Loucy (cell line): ENCODE measurements at regions not wholly inside any gene's neighbourhood (a gene's known extent, or its start where the extent isn't known, plus 50 kb on each side); places are given as distances from the start of the nearest gene placed in this dataset.
"Not testable (repeated sequence)": the region's sequence is repeated elsewhere in the genome, so short reads cannot be mapped to it uniquely, and the experiment has no call there.

Experiments used
- H2AFZ ChIP-seq: fragments of 200-600 bp; sonication (generic); 2 replicates; pipeline ENCODE4 v1.6.0; 2016; ENCODE audit warnings: antibody characterized with exemption, mild to moderate bottlenecking, low read length, moderate library complexity
- H3F3A ChIP-seq: fragments of 200-600 bp; 2 replicates; pipeline ENCODE4 v1.6.0; 2016; ENCODE audit warnings: antibody characterized with exemption, low read depth, mild to moderate bottlenecking
- H3K27me3 ChIP-seq: fragments of 200-600 bp; sonication (generic); 2 replicates; pipeline ENCODE4 v1.6.1; 2014; ENCODE audit warnings: low read length, mild to moderate bottlenecking; ENCODE audit not compliant: insufficient read depth, poor library complexity, severe bottlenecking
- H3K36me3 ChIP-seq: fragments of 200-600 bp; sonication (generic); 2 replicates; pipeline ENCODE4 v1.6.1; 2016; ENCODE audit warnings: low read length; ENCODE audit not compliant: insufficient read depth
- H3K4me1 ChIP-seq: fragments of 200-600 bp; sonication (generic); 2 replicates; pipeline ENCODE4 v1.5.1; 2014; ENCODE audit warnings: low read length, mild to moderate bottlenecking; ENCODE audit not compliant: insufficient read depth, poor library complexity, severe bottlenecking
- H3K4me2 ChIP-seq: fragments of 200-600 bp; sonication (generic); 2 replicates; pipeline ENCODE4 v1.6.0; 2014; ENCODE audit warnings: antibody characterized with exemption, low read length, low read depth, mild to moderate bottlenecking; ENCODE audit not compliant: poor library complexity, severe bottlenecking
- H3K4me3 ChIP-seq: fragments of 200-600 bp; sonication (generic); 2 replicates; pipeline ENCODE4 v1.5.1; 2014; ENCODE audit warnings: low read length, mild to moderate bottlenecking, mixed read lengths; ENCODE audit not compliant: poor library complexity, severe bottlenecking
- H3K79me2 ChIP-seq: fragments of 200-600 bp; sonication (generic); 2 replicates; pipeline ENCODE4 v1.6.1; 2014; ENCODE audit warnings: low read length; ENCODE audit not compliant: insufficient read depth
- H3K9ac ChIP-seq: fragments of 200-600 bp; sonication (generic); 2 replicates; pipeline ENCODE4 v1.6.0; 2014; ENCODE audit warnings: mild to moderate bottlenecking, low read depth, low read length, moderate library complexity; ENCODE audit not compliant: poor library complexity, severe bottlenecking
- H3K9me2 ChIP-seq: fragments of 200-600 bp; sonication (generic); replicated peaks from 2 replicates; pipeline ENCODE4 v1.6.1; 2016; ENCODE audit warnings: low read depth, low read length, mixed read lengths
- H3K9me3 ChIP-seq: fragments of 200-600 bp; sonication (generic); 2 replicates; pipeline ENCODE4 v1.6.1; 2014; ENCODE audit warnings: mild to moderate bottlenecking, antibody characterized with exemption, low read length, low read depth; ENCODE audit not compliant: insufficient read depth
- H4K20me1 ChIP-seq: fragments of 200-600 bp; sonication (generic); 2 replicates; pipeline ENCODE4 v1.6.0; 2014; ENCODE audit warnings: antibody characterized with exemption, low read length, mild to moderate bottlenecking; ENCODE audit not compliant: insufficient read depth, poor library complexity, severe bottlenecking
- EZH2phosphoT487 ChIP-seq: fragments of 200-600 bp; IDR thresholded peaks from 2 replicates; pipeline ENCODE4 v1.6.1; 2018; ENCODE audit warnings: antibody characterized with exemption, mild to moderate bottlenecking, moderate library complexity, borderline replicate concordance
- TF ChIP-seq, protein P1 (sequence below): fragments of 200-600 bp; sonication (generic); conservative IDR thresholded peaks from 2 replicates; pipeline ENCODE4 v1.5.1; 2014; ENCODE audit warnings: mild to moderate bottlenecking, antibody characterized with exemption, low read length

DNA sequence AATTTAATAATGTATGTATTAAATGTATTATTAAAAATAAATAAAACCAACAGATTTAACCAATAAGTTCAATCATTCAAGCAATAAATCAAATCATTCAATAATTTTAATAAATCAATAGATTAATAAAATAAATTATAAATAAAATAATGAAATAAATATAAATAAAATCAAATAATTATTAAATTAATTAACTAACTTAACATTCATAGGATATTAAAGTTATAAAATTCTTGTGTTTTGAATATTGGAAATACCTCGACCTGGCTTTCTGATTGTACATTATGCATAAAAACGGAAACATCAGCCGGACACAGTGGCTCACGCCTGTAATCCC, 182.2 kb downstream of the BANP start:
- no peaks in the 10 kb centered on the region for H4K20me1 ChIP-seq

DNA sequence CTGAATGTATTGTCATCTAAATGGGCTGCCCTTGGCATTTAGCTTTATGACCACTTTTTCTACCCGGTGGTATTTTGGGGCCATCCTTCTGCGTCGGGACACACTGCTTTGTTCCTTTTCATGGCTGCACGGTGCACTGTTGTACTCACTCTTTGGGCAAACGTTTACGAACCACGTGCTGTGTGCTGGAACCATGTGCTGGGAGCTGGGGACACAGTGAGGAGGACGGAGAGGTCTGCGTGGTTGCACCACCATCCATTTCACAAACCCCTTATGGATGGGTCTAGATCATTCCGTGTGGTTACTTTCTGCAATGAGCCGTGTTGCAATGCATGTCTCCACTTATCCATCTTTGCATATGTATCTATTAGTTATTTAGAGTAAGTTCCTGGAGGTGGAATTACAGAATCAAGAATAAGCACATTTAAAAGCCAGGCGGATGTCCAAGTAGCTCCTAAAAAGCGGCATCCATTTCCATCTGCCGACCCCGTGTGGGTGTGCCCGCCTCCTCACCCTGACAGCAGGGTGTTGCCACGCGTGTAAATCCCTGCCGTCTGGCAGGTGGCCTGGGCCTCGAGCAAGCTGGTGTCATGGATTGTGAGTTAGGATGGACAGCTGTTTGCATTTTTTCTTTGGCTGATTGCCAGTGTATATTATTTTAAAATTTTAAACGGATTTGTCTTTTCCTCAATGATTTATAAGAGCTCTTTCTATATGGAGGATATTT, 183.1 kb downstream of the BANP start:
- not testable (repeated sequence) for H3K27me3 ChIP-seq, H3K36me3 ChIP-seq, H3F3A ChIP-seq, H4K20me1 ChIP-seq, H3K9me2 ChIP-seq, H3K9me3 ChIP-seq, H3K79me2 ChIP-seq, H3K4me2 ChIP-seq, H3K4me3 ChIP-seq, H3K4me1 ChIP-seq, H3K9ac ChIP-seq, H2AFZ ChIP-seq

More for the DNA sequence above, 182.2 kb downstream of the BANP start:
- H3K9me2 ChIP-seq = no peaks in the 10 kb centered on the region
- no peak overlapping the region for H3K4me2 ChIP-seq
- no peak for TF ChIP-seq EZH2phosphoT487
- TF ChIP-seq, protein P1, sequence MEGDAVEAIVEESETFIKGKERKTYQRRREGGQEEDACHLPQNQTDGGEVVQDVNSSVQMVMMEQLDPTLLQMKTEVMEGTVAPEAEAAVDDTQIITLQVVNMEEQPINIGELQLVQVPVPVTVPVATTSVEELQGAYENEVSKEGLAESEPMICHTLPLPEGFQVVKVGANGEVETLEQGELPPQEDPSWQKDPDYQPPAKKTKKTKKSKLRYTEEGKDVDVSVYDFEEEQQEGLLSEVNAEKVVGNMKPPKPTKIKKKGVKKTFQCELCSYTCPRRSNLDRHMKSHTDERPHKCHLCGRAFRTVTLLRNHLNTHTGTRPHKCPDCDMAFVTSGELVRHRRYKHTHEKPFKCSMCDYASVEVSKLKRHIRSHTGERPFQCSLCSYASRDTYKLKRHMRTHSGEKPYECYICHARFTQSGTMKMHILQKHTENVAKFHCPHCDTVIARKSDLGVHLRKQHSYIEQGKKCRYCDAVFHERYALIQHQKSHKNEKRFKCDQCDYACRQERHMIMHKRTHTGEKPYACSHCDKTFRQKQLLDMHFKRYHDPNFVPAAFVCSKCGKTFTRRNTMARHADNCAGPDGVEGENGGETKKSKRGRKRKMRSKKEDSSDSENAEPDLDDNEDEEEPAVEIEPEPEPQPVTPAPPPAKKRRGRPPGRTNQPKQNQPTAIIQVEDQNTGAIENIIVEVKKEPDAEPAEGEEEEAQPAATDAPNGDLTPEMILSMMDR = no peak
- H3K79me2 ChIP-seq = no peaks in the 10 kb centered on the region
- H3K9me3 ChIP-seq = no peaks in the 10 kb centered on the region
- no peaks in the 10 kb centered on the region for H3F3A ChIP-seq
- H3K4me3 ChIP-seq = no peak overlapping the region
- no peaks in the 10 kb centered on the region for H3K27me3 ChIP-seq
- no peak overlapping the region for H2AFZ ChIP-seq
- H3K4me1 ChIP-seq = no peaks in the 10 kb centered on the region
- no peaks in the 10 kb centered on the region for H3K36me3 ChIP-seq
- no peak overlapping the region for H3K9ac ChIP-seq

DNA sequence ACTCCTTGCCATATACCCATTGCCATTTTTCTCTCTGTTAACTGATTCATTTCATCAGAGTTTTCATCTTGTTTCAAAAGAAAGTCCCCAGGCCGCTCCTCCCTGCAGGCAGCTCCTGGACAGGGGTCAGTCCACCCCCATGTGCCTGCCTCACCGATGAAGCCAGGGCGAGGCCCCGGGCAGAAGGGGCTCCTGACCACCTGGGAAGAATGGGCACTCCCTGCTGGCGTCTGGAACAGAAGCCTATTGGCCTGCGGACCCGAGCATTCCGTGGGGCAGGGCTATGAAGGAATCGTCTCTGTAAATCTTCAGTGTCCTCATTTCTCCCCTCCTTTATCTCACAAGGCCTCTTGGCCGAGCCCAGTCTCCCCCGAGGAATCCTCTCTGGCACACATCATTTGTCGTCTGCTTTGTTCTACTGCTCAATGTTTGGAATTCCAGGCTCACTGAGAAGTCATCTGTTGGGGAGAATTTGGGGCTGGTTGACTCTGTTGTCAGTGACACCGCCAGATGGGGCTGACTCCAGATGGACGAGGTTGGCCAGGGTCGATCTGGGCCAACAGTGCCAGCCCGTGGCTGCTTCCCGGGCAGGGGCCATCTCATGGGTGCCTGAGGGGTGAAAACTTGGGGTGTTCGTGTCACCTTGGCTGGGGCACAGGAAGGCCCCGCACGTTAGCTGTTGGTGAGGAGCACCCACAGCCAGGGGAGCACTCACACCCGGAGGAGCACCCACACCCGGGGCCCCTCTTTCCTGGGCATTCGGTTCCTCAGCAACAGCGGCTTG, 183.9 kb downstream of the BANP start:
- not testable (repeated sequence) for H3K79me2 ChIP-seq, H3K9me3 ChIP-seq, H3K36me3 ChIP-seq, H3K4me3 ChIP-seq, H3K4me2 ChIP-seq, H3K4me1 ChIP-seq, H3K9me2 ChIP-seq, H3K9ac ChIP-seq, H3K27me3 ChIP-seq, H3F3A ChIP-seq, H2AFZ ChIP-seq, H4K20me1 ChIP-seq

DNA sequence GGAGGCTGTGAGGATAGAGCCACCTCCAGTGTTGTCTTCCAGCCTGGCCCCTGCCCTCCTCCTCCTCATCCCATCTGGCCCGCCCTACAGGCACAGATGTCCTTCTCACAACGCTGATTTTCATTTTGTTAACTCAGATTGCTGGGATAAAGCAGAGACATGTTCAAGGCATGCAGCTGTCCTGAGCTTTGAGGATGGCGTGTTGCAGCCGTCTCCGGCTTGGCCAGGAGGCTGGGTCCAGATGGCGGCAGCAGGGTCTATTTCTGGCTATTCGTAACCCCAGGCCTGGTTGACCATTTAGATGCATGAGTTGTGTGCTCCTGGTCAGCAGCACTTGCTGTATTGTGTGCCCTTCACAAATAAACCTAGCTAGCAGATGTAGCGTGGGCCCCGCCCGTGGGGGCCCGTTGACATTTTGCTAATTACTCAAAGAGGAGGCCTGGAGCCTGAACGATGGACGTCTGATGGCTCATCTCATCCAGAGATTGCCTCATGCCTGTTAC, 185.0 kb downstream of the BANP start:
- not testable (repeated sequence) for H3K9me2 ChIP-seq, H3K9ac ChIP-seq, H3F3A ChIP-seq, H2AFZ ChIP-seq, H3K9me3 ChIP-seq, H4K20me1 ChIP-seq, H3K4me3 ChIP-seq, H3K36me3 ChIP-seq, H3K79me2 ChIP-seq, H3K4me2 ChIP-seq, H3K4me1 ChIP-seq, H3K27me3 ChIP-seq

DNA sequence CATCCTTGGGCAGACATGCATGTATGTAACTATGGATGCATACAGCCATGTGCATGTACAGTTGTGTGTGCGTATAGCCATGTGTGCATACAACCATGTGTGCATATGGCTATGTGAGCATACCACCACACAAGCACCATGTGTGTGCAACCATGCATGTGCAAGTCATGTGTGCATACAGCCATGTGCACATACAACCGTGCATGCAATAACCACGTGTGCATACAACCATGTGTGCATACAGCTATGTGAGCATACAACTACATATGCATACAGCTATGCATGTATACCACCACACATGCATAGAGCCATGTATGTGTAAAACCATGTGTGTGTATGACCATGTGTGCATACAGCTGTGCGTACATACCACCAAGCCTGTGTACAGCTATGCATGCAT, 185.7 kb downstream of the BANP start:
- H3K4me3 ChIP-seq, H3K9ac ChIP-seq, H3K9me2 ChIP-seq, H3K9me3 ChIP-seq, H3F3A ChIP-seq, H3K27me3 ChIP-seq, H3K79me2 ChIP-seq, H3K4me1 ChIP-seq, H3K4me2 ChIP-seq, H3K36me3 ChIP-seq, H4K20me1 ChIP-seq, H2AFZ ChIP-seq: not testable (repeated sequence)

DNA sequence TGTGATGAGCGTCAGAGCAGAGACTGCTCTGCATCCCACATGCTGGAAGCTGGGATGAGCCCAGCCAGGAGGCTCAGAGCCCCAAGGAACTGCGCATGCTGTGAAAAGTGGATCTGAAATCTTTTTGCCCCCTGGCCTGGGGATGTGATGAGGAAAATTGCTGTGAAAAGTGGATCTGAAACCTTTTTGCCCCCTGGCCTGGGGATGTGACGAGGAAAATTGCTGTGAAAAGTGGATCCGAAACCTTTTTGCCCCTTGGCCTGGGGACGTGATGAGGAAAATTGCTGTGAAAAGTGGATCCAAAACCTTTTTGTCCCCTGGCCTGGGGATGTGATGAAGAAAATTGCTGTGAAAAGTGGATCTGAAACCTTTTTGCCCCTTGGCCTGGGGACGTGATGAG, 187.9 kb downstream of the BANP start:
- H4K20me1 ChIP-seq, H3K4me1 ChIP-seq, H3K4me2 ChIP-seq, H3K79me2 ChIP-seq, H3K9ac ChIP-seq, H3F3A ChIP-seq, H3K4me3 ChIP-seq, H3K9me3 ChIP-seq, H3K9me2 ChIP-seq, H3K27me3 ChIP-seq, H3K36me3 ChIP-seq, H2AFZ ChIP-seq: not testable (repeated sequence)
